NCI-H1092 (cell line): ENCODE measurements at regions not wholly inside any gene's neighbourhood (a gene's known extent, or its start where the extent isn't known, plus 50 kb on each side); places are given as distances from the start of the nearest gene placed in this dataset.

Source experiments
- DNase-seq: peaks from one replicate; lab custom pipeline; 2025; lab: John Stamatoyannopoulos, UW

DNA sequence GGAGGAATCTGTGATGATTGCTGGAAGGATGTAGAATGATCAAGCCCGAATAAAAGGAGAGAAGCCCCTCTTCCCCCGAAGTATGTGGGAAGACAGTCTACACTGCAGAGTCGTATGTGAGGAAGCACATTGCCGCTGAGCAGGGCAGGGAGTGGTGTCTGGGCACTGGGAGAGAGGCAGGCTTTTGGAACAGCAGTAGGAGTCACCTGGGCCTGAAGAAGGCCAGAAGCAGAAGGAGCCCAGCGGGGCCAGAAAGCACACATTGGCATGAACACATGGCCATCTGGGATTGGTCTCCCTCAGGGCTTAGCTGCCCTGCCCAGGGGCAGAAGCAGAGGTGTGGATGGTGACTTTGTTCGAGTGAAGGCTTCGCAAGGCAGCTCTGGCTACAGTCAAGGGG lies 162.8 kb downstream of the ERCC6L2 start:
- no peak for DNase-seq

DNA sequence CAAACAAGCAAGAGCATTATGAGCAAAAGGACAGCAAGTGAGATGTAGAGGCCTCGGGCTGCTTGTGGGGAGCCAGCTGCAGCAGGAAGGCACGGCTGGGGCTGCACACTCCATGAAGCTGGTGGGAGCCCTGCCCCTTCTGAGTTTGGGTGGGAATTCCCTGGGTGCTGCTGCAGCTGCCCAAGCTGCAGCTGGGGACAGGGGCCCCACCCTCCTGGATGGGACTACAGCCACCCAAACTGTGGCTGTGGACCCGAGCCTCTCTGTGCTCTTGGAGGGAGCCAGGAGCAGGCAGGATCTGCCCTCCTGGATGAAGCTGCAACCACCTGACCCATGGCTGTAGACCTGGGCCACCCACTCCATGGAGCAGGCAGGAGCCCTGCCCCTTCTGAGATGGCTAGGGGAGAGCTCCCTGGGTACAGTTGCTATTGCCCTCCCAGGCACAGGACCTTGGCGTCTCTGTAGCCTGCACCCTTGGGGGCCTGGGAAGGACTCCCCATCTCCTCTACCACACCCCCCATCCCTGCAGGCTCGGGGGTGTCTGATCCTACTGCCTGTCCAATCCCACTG lies 159.1 kb downstream of the ERCC6L2 start:
- no peak for DNase-seq

GRCh38 chr9:96033896-96034295 lies 158.4 kb downstream of the ERCC6L2 start:
- peak; percentile 44 for DNase-seq

DNA sequence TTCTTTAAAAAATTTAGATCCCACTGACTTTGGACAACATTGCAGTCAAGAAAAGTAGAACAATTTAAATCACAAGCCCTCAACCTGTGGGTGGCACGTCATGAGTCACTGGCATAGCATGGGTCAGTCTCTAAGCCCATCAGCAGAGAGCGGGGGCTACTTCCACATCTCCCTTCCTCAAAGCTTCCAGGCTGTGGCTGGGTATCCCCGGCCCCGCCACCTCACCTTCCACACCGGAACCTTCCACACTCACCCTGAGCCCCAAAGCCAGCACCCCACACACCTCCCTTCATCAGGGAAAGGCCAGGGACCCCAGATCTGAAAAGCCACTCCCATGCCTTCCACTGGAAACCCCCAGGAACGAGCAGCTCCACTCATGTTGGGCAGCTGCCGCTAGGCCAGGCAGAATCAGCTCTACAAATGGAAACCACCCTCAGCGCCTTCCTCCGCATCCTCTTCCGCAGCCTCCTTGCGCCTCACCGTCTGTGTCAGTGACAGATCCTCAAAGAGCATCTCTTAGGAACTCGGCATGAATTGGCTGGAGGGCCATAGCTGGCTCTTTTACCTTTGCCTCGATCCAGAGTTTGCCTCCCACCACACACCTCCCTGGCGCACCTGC lies 156.5 kb downstream of the ERCC6L2 start:
- DNase-seq = no peak

- DNase-seq = peak; percentile 97
These were observed 155.9 kb downstream of the ERCC6L2 start for GRCh38 chr9:96031366-96031824.

DNA sequence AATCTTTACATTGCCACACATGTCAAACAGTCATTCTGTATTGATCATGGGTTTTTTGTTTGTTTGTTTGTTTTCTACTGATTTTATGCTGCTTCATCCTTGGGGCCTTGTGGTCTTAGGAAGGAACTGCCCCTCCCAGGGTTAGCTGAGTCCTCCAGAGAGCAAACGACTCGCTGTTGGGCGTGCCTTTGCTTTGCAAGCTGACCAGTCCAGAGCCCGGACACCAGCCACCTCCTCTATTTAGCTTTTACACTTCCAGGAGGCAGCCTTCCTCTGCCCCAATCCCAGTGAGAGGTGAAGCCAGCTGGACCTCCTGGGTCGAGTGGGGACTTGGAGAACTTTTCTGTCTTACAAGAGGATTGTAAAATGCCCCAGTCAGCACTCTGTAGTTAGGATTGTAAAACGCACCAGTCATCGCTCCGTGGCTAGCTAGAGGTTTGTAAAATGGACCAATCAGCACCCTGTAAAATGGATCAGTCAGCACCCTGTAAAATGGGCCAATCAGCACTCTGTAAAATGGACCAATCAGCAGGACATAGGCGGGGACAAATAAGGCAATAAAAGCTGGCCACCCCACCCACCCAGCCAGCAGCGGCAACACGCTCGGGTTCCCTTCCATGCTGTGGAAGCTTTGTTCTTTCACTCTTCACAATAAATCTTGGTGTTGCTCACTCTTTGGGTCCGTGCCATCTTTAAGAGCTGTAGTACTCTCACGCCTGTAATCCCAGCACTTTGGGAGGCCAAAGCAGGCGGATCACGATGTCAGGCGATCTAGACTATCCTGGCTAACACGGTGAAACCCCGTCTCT lies 154.4 kb downstream of the ERCC6L2 start:
- DNase-seq = no peak

- DNase-seq = no peak
These were observed 152.0 kb downstream of the ERCC6L2 start for GRCh38 chr9:96027251-96028131.

DNA sequence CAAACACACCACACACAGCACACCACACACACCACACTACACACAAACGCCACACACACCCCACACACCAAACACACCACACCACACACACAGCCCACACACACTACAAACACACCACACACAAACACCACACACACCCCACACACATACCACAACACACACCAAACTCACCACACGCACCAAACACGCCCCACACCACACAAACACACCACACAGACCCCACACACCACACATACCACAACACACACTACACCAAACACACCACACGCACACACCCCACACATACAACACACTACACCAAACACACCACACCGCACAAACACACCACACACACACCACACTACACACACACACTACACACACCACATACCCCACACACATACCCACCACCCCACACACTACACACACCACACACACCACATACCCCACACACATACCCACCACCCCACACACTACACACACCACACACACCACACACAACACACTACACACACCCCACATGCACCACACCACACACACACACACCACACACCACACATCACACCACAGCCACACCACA lies 151.2 kb downstream of the ERCC6L2 start:
- no peak for DNase-seq

GRCh38 chr9:96025995-96026602 lies 150.6 kb downstream of the ERCC6L2 start:
- DNase-seq = no peak

DNA sequence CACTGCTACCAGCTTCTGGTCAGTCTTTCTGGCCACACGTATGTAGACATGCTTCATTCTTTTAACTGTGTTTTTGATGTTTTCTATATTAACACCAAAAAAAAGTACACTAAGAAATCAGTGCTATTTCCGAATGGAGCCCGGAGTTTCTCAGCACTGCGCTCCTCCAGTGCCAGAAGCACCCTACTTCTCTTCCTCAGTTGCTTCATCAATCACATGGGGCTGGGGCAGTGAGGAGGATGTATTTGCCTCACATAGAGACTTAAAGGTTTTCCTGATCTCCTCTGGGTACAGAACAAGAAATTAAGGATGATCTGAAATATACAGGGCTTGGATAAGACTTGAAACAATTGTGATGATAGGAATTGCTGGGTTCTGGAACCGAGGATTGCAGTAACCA lies 148.0 kb downstream of the ERCC6L2 start:
- no peak for DNase-seq

GRCh38 chr9:96022445-96023051 lies 147.1 kb downstream of the ERCC6L2 start:
- peak; percentile 62 for DNase-seq

- DNase-seq = no peak
These were observed 146.3 kb downstream of the ERCC6L2 start for GRCh38 chr9:96021551-96022444.

GRCh38 chr9:96020792-96021550 lies 145.5 kb downstream of the ERCC6L2 start:
- no peak for DNase-seq

DNA sequence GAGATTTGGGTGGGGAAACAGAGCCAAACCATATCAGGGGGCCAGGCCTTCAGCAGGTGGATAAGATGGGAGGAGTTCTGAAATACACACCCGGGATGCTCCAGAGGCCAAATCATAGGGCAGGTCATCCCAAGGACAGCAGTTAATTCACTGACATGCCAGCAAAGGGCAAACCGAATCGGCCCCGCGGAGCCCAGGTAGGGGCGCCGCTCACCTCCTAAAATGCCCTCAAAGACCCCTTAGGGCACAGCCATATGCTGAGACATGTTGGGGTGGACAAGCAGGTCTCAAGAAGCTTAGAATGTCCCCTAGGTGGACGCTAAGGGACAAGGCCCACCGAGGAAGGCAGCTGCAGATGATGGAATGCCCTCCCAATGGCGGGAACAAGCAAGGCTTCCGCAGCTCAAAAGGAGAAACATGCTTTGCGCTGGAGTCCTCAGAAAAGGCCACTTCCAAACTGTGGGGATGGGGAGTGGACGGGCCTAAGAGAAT lies 144.9 kb downstream of the ERCC6L2 start:
- DNase-seq = no peak
